HG03457 (cell line): ENCODE measurements at regions not wholly inside any gene's neighbourhood (a gene's known extent, or its start where the extent isn't known, plus 50 kb on each side); places are given as distances from the start of the nearest gene placed in this dataset.

Experiments
- ATAC-seq: cut with Tn5 transposase; IDR thresholded peaks from one replicate; pipeline ENCODE4 v1.9.1; 2021; ENCODE audit warnings: moderate number of reproducible peaks; ENCODE audit not compliant: unreplicated experiment

- no peak for ATAC-seq
Observed at GRCh38 chr2:149666809-149667320, 79.3 kb upstream of the MMADHC start.

DNA sequence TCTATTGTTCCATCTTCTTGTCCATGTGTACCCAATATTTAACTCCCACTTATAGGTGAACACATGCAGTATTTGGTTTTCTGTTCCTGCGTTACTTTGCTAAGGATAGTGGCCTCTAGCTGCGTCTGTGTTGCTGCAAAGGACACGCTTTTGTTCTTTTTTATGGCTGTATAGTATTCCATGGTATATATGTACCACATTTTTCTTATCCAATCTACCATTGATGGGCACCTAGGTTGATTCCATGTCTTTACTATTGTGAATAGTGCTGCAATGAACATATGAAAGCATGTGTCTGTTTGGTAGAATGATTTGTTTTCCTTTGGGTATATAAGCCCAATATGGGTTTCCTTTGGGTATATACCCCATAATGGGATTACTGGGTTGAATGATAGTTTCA lies 77.3 kb upstream of the MMADHC start:
- ATAC-seq, result no peak

GRCh38 chr2:149662556-149662955 lies 75.0 kb upstream of the MMADHC start:
- no peak for ATAC-seq

DNA sequence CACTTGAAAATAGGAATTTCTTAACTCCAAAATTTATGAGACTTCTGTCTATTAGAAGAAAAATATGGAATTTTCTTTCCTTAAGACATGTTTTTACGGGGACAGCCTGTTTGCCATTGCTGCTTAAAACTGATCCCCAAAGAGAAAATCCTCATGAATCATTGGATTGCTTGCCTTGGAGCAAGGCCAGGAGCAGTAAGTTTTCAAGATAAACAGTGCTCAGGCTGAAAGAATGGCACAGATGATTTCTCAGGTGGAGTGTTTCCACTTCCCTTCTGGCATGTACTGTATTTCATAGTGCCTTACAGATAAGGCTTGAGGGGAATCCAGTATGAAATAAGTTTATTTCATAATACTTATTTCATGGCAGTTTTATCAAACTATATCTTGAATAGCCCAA lies 74.3 kb upstream of the MMADHC start:
- no peak for ATAC-seq

DNA sequence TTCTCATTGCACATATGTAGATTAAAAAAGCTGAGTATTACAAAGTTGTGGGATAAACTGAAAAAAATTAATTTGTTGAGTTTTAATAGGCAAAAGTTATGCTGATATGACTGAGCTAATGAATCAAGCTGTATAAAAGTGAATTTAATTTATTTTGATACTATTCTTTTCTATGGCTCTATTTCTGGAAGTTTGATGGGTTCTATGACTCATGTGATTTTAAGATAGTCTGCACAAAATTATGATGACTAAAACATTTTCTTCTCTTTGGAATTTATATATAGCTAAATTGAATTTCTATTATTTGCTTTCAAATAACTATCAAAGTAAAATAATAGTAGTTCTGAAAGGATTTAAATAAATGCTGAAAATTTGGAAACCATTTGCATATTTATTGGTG lies 71.0 kb upstream of the MMADHC start:
- no peak for ATAC-seq

DNA sequence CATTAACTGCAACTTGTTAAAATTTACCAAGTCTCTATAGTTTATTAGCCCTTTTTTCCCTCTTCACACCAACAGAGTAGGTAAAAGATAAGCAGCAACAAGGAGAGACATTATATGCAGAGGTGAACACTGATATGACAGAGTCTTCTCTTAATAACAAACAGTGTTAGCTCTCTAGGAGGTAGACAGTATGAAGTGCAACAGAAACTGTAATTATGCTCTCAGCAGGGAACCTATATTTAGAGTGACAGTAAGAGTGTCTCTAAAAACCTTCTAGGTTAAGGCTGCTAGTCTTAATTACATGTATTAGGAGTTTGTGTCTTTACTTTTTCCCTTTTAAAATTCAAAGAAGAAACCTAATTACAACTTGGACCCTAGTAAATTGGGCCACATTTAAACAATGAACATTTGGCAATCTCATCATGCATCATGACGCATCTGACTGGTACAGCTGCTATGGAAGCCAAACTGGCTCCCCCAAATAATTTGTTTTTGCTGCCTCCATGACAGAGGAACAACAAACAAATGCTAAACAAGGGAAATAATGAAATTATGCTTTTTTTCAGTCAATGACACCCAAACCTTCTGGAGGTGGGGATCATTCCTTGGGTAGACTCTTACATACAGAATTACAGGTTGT lies 69.9 kb upstream of the MMADHC start:
- no peak for ATAC-seq

GRCh38 chr2:149656996-149657395 lies 69.4 kb upstream of the MMADHC start:
- no peak for ATAC-seq

GRCh38 chr2:149653831-149654445 lies 66.4 kb upstream of the MMADHC start:
- ATAC-seq, result no peak

DNA sequence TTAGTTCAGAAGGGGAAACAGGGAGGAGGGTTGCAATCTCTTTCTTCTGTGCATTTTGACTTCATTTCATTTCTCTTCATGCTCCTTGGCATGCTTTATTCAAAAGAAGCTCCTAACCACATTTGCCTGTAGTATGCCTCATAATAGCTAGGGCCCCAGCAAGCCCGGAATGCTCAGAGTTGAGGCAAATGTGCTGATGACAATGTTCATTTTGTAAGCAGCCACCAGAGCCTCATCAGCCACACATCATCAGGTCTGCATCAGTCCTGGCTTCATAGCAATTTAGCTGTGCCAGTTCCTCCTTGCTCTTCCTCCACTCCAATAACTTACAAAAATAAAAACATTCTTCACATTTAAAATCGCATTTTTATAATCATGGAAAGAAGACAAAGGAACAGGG lies 65.4 kb upstream of the MMADHC start:
- no peak for ATAC-seq

DNA sequence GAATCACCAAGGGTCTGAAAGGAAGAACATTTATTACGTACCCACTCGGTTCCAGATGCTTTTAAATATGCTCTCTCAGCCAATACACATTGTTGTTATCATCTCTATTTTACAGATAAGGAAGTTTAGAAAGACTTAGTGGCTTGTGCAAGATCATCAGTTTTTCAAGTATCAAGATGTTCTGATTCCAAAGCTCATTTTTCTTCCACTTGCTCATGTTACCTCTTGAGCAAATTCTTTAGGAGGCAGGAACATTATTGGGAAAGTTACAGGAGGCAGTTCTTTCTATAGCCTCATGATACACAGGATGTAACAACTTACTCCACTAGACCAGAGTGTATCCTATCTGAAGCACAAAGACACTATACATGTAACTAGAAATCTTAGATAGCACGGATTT lies 65.0 kb upstream of the MMADHC start:
- ATAC-seq, result no peak

GRCh38 chr2:149651229-149651628 lies 63.7 kb upstream of the MMADHC start:
- ATAC-seq, result no peak

DNA sequence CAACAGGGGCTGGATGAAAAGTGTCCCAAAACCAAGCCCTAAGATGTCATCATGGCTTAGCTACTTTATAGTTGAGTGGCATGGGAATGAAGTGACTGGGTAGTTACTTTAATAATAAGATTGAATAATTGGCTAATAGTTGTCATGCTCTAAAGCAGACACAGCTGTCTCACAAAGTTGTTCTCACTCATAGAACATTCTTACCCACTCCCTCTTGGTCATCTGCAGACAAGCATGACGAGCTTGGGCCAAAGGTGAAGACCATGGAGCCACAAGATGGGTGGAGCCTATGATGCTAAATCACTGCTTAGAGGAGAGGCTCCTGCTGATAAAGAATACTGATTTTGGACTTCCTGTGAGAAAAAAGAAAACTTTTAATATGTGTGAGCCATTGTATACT lies 62.4 kb upstream of the MMADHC start:
- no peak for ATAC-seq

- ATAC-seq, result no peak
Observed at GRCh38 chr2:149648282-149649030, 60.9 kb upstream of the MMADHC start.

GRCh38 chr2:149645391-149645790 lies 57.8 kb upstream of the MMADHC start:
- no peak for ATAC-seq
